HepG2 (cell line): ENCODE measurements at regions not wholly inside any gene's neighbourhood (a gene's known extent, or its start where the extent isn't known, plus 50 kb on each side); places are given as distances from the start of the nearest gene placed in this dataset.

Source experiments
- ATAC-seq: fragments of 200-7000 bp; cut with Tn5 transposase; 3 replicates; pipeline ENCODE4 v1.9.1; 2020; ENCODE audit warnings: mild to moderate bottlenecking, moderate library complexity
- BruUV-seq: library from RNA; stranded (reverse); fragments of 400-500 nt; replicated peaks from 2 replicates; lab custom pipeline; 2021; lab: Mats Ljungman, UMichigan
- CTCF ChIA-PET: fragments of 300-600 bp; formaldehyde crosslinking; extraction: SDS; loops from one replicate; lab custom pipeline; 2021; ENCODE audit warnings: low total read pairs, inconsistent platforms, low intra/inter-chr PET ratio; lab: Yijun Ruan, JAX
- POLR2A ChIA-PET: fragments of 350-600 bp; sonication (Branson Sonifier 250); formaldehyde crosslinking; loops from one replicate; lab custom pipeline; 2020; ENCODE audit warnings: antibody characterized with exemption, inconsistent platforms; lab: Yijun Ruan, JAX
- DNase-seq: peaks from one replicate; pipeline ENCODE4 v3.0.0-alpha.2; 2015; ENCODE audit warnings: low spot score
- FAIRE-seq: peaks from 3 replicates; lab custom pipeline; 2011; peaks lifted over from hg19 to GRCh38; lab: Jason Lieb, UNC
- H2AFZ ChIP-seq: one replicate; pipeline ENCODE4 v1.6.1; 2011; ENCODE audit warnings: low read length, inconsistent platforms
- H3K27ac ChIP-seq: fragments of 300-600 bp; 3 replicates; pipeline ENCODE4 v1.8.0; 2011; ENCODE audit warnings: mixed run types, mild to moderate bottlenecking, mixed read lengths, low read length, inconsistent platforms; ENCODE audit not compliant: insufficient read depth; ENCODE audit errors: extremely low read length
- H3K27me3 ChIP-seq, 2 experiments: fragments of 200-600 bp in 1 of 2; 2 replicates in 1 of 2; 3 replicates in 1 of 2; pipeline versions ENCODE4 v1.6.0 to v1.8.0; 2011; ENCODE audit warnings: low read length in 2 of 2, mild to moderate bottlenecking in 2 of 2, moderate library complexity in 2 of 2, inconsistent platforms in 1 of 2; ENCODE audit not compliant: insufficient read depth in 2 of 2, control insufficient read depth in 1 of 2
- H3K36me3 ChIP-seq, 2 experiments: fragments of 200-600 bp in 1 of 2; replicated peaks in 1 of 2; 2 replicates in 1 of 2; 3 replicates in 1 of 2; pipeline versions ENCODE4 v1.5.1 to v1.8.0; 2011; ENCODE audit warnings: low read length in 2 of 2, inconsistent platforms in 1 of 2; ENCODE audit not compliant: insufficient read depth in 2 of 2, control insufficient read depth in 1 of 2
- H3K4me1 ChIP-seq: 2 replicates; pipeline ENCODE4 v1.5.1; 2012; ENCODE audit warnings: low read length, inconsistent platforms; ENCODE audit not compliant: insufficient read depth
- H3K4me2 ChIP-seq: 2 replicates; pipeline ENCODE4 v1.6.0; 2011; ENCODE audit warnings: low read depth, low read length, inconsistent platforms
- H3K4me3 ChIP-seq, 3 experiments: fragments of 200-600 bp in 1 of 3; sonication (generic), shearing (Covaris generic) in 1 of 3; replicated peaks in 1 of 3; 2 replicates each; pipeline ENCODE4 v1.5.1; 2011 to 2016; ENCODE audit warnings: low read length in 3 of 3, inconsistent platforms in 2 of 3, low read depth in 2 of 3, mild to moderate bottlenecking in 2 of 3, control low read depth in 1 of 3, mixed read lengths in 1 of 3; ENCODE audit not compliant: insufficient read depth in 1 of 3
- H3K79me2 ChIP-seq: one replicate; pipeline ENCODE4 v1.6.1; 2011; ENCODE audit warnings: low read length, inconsistent platforms; ENCODE audit not compliant: insufficient read depth
- H3K9ac ChIP-seq: 2 replicates; pipeline ENCODE4 v1.6.0; 2011; ENCODE audit warnings: mild to moderate bottlenecking, low read depth, low read length, inconsistent platforms; ENCODE audit not compliant: insufficient read depth
- H3K9me3 ChIP-seq: 2 replicates; pipeline ENCODE4 v1.5.1; 2012; ENCODE audit warnings: mild to moderate bottlenecking, low read length
- H4K20me1 ChIP-seq: 2 replicates; pipeline ENCODE4 v1.6.0; 2011; ENCODE audit warnings: inconsistent platforms, mild to moderate bottlenecking, low read length, moderate library complexity; ENCODE audit not compliant: insufficient read depth
- ARNT ChIP-seq: fragments of 450-650 bp; IDR thresholded peaks from 2 replicates; pipeline ENCODE4 v1.6.1; 2017
- DMTF1 ChIP-seq: sonication (generic); formaldehyde crosslinking; IDR thresholded peaks from 2 replicates; pipeline ENCODE4 v1.4.0; 2020; ENCODE audit warnings: mild to moderate bottlenecking, missing genetic modification reagents
- FOSL2 ChIP-seq: sonication (generic); formaldehyde crosslinking; IDR thresholded peaks from 2 replicates; pipeline ENCODE4 v1.4.0; 2020; ENCODE audit warnings: missing genetic modification reagents
- PHF8 ChIP-seq: sonication (generic); formaldehyde crosslinking; IDR thresholded peaks from 2 replicates; pipeline ENCODE4 v1.5.0; 2020; ENCODE audit warnings: missing genetic modification reagents
- REPIN1 ChIP-seq: sonication (generic); formaldehyde crosslinking; IDR thresholded peaks from 2 replicates; pipeline ENCODE4 v1.8.0; 2022; ENCODE audit warnings: missing genetic modification reagents, low read depth, mild to moderate bottlenecking, borderline replicate concordance
- WGBS: methylation state at CpG from one replicate; pipeline ENCODE4 v1.1.6; 2017; ENCODE audit warnings: low lambda C conversion rate; 5-methylcytosine and 5-hydroxymethylcytosine counted together
- in situ Hi-C: cut with HindIII; loops from 2 replicates; pipeline ENCODE4 v1.10.0; 2017; ENCODE audit warnings: low pct_unique_long_range_greater_than_20kb; ENCODE audit not compliant: extremely low pct_ligation_motif_present
- intact Hi-C: fragments of 100-400 bp; cut with micrococcal nuclease; formaldehyde crosslinking; loops from one replicate; pipeline ENCODE4 v1.10.0; 2022; ENCODE audit not compliant: unreplicated experiment

- TF ChIP-seq DMTF1 (CRISPR knock-in tag): no peak
These were observed 76.3 kb downstream of the PDGFA start (continued) for GRCh38 chr7:443279-443833.

- Histone ChIP-seq H3K9ac (no peak overlapping the region), H3K9me3 (no peaks in the 10 kb centered on the region), H3K27ac (no peak overlapping the region), H3K79me2 (no peaks in the 10 kb centered on the region), H3K36me3 (no peaks in the 10 kb centered on the region), H2AFZ (no peak overlapping the region), H3K4me1 (peaks cover 7% of the 10 kb centered on the region; the same call in 1 of the 2 replicates), H3K4me2 (no peak overlapping the region), H4K20me1 (no peaks in the 10 kb centered on the region), H3K4me3 (no peak overlapping the region), H3K27me3 (peaks cover 4 to 31% of the 10 kb centered on the region in 2 experiments; a peak in 2 of 5 replicates)
- POLR2A ChIA-PET: no interaction called here
- TF ChIP-seq PHF8 (CRISPR knock-in tag) (no peak), ARNT (no peak), REPIN1 (CRISPR knock-in tag) (no peak), FOSL2 (no peak)
- in situ Hi-C loops (no loop called here), intact Hi-C loops (no loop called here)
- DNase-seq (no peak), FAIRE-seq (no peak), ATAC-seq (no peak; the same call in 2 of the 3 replicates)
- WGBS: 67% methylated on average over 5 of the region's 8 CpGs
- CTCF ChIA-PET: no interaction called here
- BruUV-seq: no TSS peak
These were observed 75.0 kb downstream of the PDGFA start for GRCh38 chr7:444606-445005.
